ENCODE measurements at regions not wholly inside any gene's neighbourhood (a gene's known extent, or its start where the extent isn't known, plus 50 kb on each side); places are given as distances from the start of the nearest gene placed in this dataset.
"Not testable (repeated sequence)": the region's sequence is repeated elsewhere in the genome, so short reads cannot be mapped to it uniquely, and the experiment has no call there.

DNA sequence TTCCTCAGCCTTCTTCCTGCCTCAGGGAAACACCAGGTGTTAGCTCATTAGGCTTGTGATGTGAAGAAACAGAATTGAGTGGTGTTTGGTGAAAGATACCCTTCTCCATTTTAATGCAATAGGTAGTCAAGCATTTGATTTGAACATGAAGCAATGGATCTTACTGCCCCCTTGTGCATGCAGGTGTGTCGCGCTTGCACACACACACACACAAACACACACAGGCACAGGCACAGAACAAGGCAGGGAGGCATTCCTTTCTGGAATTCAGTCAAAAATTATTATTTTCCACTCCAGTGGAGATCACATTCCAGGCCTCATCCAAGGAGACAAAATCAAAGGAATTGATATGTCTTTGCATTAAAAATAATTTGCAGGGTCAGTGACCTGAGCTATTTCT is 667.0 kb upstream of the MARCKS start:
- no peak for DNase-seq (ENCODE audit: low read depth in 2 of 2)

DNA sequence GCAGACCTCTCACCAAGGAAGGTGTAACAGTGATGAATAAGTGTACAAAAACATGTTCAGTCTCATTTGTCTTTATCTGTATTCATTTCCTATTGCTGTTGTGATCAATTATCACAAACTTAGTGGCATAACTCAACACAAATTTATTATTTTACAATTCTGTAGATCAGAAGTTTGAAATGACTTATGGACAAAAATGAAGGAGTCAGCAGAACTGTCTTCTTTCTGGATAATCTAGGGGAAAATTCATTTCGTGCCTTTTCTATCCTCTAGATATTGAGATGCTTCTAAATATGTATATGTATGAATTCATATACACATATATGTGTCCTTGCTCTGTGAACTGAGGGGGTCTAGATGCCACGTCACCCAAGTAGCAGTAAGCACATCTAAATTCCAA is 663.1 kb upstream of the MARCKS start:
- no peak for DNase-seq (ENCODE audit: low read depth in 2 of 2)

DNA sequence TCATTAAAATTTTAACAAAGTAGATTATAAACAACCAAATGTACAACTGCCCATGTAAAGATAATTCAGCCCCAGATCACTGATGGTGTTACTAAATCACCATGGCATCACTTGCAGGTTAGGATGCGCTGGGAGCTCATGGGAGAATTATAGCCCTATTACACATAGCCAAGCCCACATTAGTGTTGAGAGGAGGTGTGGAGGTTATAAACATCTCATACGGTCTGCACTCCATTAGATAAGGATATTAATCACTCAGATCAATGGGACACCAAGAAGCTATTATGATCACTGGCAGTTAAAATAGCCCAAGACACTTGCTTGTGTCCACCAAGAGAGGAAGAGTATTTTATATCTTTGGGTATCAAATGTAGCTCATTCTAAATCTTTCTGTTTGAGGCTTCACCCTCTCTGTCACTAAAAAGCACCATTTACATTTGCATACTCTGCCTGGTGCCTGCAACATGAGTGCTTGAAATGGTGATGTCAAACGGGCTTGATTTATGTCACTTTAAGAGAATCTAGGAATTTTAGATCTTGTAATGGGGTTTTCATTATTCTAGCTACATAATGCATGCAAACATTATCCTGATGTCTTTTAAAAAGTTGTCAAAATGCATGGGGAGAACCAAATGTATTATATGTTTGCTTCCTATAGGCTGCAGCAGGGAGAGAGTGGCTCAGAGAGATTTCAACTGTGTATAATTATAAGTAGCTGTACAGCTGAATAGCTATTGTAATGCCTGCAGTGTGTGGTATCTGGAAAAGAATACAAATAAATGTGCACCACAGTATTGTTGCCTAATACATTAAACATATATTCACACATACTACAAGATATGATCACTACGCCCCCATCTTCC is 654.1 kb upstream of the MARCKS start:
- no peak for DNase-seq (ENCODE audit: low read depth in 2 of 2)

DNA sequence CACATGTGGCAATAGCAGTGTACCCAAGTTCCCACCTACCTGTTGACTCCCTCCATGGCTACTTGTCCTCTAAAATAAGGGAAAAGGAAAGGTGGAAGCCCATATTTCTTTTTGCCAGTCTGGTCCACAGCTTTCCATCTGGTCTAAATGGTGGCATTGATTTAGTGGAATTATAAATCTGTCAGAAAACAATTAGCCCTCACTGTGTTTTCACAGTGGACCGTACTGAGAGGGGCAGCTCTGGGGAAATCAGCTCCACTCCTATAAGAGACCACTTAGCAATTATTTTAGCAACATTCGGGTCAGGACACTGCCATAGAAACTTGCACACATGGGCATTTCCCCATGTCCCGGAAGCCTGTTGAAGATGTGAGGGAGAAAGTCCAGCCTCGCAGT is 653.4 kb upstream of the MARCKS start:
- DNase-seq (ENCODE audit: low read depth in 2 of 2), result no peak

DNA sequence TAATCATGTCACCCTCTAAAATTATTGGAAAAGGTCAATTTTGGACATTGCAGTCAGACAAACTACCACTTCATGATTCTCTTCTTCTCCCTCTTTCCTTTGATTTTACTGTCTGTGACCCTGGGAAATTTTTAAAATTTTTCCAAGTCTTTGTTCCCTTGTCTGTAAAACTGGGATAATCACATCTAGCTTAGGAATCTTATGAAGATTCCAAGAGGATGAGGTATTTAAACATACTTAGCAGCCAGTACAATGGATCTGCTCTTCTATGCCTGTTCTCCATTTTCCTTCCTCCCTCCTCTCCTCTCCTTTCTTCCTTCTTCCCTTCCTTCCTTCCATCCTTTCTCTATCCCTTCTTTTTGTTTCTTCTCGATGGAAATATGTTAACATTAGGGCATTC is 651.6 kb upstream of the MARCKS start:
- DNase-seq (ENCODE audit: low read depth in 2 of 2), result no peak

DNA sequence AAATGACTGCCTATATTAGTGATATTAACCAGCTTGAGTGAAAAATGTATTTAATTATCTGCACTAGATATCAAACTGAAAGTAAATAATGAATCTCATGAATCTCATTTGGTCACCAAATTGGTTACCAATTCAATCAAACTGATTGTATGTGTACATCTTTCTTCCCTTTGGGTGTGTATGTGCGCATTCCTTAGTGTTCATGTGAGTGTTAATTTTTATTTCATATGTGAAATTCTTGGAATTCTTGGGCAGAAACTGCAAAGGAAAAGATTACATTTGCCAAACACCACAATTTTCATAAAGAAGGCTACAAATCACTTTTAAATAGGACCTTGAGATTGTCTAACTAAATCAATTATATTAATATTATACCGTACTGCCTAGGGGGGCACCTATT is 648.4 kb upstream of the MARCKS start:
- DNase-seq (ENCODE audit: low read depth in 2 of 2), result no peak

DNA sequence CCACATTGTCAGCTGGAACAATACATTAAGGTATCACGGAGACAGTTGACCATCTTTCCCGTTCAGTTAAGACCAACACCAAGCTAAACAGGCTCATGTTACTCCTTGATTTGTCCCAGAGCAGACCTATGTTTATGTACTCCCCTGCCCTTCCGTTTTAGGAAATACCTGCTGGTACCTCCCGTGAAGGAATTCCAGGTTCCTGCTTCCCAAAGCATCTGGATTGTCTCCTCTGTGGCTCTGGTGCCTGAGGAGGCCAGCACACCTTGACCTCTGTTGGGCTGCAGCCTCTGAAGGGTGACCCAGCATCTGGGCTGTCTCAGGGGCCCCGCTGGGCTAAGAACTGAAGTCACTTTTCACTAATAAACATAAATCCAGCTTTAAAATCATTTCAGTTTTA is 647.8 kb upstream of the MARCKS start:
- no peak for DNase-seq (ENCODE audit: low read depth in 2 of 2)

DNA sequence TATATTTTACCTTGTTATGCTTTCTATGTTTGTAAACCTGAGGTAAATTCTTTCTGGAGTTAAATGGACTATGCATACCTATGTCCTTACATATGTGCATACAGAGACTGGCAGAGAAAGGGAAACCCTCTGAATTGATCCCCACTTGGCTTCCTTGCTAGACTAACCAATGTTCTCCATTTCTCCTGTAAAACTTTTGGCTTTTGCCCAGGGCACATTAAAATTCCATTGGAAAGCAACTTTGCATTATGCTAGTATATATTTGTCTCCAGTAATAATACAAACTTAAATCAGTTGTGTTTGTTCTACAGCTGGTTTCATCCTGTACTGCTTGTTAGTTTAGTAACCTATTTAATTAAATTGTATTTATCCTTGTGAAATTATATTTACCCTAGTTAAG is 646.0 kb upstream of the MARCKS start:
- no peak for DNase-seq (ENCODE audit: low read depth in 2 of 2)

DNA sequence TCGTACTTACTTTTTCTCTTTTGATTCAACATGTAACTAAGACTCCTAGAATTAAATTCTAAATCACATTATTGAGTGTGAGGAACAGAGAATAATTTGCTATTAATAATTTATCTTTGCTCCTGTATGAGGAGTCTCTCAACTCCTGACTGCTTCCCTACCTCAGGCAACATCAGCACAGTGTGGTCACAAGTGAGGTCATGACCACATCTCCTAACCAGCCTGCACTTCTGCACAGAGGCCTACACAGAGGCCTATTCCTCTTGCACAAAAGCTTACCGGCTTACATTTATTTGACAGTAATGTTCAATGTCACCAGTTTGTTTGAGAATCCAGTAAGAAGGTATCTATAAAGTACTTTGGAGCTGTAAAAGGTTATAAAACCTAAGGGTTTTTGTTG is 637.4 kb upstream of the MARCKS start:
- DNase-seq (ENCODE audit: low read depth in 2 of 2), result no peak

DNA sequence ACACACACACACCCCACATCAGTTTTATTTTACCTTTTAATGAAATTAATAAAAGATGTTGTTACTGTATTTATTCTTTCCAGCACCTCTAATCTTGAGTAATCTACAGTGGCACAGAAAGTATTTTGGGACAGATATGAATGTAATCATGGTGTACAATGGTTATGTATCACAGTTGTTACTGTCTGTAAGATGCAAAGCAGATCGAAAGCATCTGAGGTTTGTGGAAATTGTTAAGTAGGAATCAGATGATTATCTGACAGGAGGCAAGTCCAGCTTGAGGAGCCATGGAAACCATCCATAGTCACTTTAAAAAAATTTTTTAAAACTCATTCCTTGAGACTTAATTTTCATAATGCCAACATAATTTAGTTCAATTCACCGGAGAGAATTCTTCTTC is 636.3 kb upstream of the MARCKS start:
- DNase-seq (ENCODE audit: low read depth in 2 of 2), result no peak

DNA sequence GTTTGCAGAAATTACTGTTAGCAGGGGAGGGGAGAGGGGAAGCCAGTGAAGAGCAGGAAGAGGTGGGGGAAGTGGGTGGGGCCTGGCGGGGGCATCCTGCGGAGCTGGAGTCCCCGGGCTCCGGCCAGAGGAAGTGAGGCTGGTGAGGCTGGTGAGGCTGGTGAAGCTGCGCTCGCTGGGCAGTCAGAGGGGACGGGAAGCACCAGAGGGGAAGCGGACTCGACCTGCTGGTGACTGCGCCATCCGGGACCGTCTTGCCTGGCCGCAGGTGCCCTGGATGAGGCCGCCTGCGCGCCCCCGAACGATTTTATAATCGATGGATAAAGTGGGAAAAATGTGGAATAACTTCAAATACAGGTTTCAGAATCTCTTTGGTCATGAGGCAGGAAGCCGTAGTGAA is 635.3 kb upstream of the MARCKS start:
- no peak for DNase-seq (ENCODE audit: low read depth in 2 of 2)

DNA sequence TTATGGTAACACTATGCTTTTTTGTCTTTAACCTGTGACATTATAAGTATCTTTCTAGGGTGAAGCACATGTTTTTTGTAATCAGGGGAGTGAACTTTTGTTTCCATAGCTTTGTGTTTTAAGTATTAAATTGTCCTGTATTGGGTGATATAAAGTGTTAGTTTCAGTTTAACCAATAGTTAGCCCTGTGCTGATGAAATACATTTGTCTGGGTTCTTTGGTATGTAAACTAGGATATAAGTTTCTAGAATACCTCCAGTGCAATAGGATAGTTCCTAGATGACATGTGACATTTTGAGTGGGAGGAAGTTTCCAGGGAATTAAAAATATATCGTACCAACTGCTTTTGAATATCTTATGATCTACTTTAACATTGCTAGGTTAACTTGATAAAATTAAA is 611.0 kb upstream of the MARCKS start:
- DNase-seq (ENCODE audit: low read depth in 2 of 2), result no peak

DNA sequence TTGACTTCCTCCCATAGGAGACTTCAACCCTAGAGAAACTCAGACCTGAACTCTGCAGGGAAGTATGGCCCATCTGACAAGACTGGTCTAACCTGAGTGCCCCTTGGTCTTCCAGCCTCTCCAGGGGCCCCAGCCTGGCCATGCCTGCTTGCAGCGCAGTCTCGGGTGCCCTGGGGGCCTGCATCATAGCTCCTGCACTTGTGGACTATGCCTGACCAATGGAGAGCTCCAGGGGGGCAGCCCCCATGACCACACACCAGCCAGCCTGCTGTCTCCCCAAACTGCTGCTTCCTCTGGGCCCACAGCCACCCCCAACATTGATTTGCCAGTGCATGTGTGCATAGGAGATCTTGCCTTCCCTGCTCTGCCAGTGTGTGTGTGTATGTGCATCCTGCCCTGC is 608.6 kb upstream of the MARCKS start:
- no peak for DNase-seq (ENCODE audit: low read depth in 2 of 2)

DNA sequence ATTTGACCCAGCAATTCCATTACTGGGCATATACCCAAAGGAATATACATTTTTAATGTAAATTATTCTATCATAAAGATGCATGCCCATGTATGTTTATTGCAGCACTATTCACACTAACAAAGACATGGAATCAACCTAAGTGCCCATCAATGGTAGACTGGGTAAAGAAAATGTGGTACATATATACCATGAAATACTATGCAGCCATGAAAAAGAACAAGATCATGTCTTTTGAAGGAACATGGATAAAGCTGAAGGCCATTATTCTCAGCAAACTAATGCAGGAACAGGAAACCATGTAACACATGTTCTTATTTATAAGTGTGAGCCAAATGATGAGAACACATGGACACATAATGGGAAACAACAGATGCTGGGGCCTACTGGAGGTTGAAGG is 603.0 kb upstream of the MARCKS start:
- not testable (repeated sequence) for DNase-seq (ENCODE audit: low read depth in 2 of 2)

DNA sequence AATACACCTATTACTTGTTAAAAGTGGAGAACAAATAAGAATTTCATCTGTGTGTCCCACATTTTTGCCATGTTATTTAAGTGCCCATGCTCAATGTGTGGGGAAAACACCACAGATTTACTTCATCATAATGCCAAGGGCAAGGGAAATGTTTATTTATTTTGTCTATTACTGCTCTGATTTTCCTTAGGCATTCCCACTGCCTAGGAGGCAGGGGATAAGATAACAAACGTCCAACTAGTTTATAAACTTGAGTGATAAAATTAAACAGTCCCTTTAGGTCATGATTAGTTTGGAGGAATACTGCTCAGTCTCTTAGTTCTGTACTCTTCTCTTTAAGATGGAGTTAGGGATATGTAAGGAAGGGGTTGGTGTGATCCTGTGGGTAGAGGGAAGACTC is 598.4 kb upstream of the MARCKS start:
- no peak for DNase-seq (ENCODE audit: low read depth in 2 of 2)

DNA sequence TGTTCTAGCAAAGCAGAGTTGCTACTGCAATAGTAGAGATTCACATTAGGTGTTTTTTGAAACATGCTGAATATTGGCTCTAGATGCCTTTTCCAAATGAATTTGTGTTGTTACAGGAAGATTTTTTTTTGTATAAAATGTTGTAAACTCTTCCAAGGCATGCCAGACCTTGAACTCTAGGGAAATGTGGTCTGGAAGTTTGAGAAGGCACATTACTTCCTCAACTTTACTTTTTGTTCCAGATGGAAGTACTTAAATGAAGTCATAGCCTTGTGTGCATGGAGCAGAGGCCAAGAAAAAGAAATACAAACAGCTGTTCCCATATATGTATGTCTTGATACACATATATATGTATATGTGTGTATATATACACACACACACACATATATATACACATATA is 585.7 kb upstream of the MARCKS start:
- DNase-seq (ENCODE audit: low read depth in 2 of 2), result no peak

DNA sequence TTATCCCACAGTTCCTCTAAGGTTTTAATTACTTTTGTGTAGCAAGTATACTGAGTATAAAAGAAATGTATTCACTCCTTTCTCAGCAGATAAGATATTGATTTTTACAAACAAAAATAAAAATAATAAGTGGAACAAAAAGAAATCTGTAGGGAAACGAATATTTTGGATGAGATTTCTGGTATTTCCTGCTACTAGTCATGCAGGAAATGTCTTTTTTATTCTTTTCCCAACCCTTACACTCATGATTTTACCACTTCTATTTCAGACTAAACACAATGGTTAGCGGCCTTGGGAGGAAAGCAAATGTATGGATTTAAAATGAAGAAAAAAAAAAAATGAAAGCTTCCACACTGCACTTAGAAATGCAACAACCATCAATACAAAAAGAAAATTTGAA is 580.5 kb upstream of the MARCKS start:
- DNase-seq (ENCODE audit: low read depth in 2 of 2), result no peak

DNA sequence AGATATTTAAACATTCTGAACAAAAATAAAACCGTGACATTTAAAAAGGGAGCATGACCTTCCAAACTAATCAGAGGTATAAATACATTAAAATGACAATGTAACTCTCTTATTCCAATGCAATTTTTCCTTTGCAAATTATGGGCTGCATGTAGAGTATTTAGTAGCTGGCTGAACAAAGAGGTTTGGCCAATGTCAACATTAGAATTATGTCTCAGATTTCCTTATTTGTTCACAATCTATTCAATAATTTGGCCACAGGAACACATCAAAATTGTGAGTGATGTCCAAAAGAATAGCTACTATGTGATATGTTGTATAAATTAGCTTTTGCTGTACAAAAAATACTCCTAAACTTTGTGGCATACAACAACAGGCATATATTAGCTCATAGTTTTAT is 580.0 kb upstream of the MARCKS start:
- DNase-seq (ENCODE audit: low read depth in 2 of 2), result no peak

DNA sequence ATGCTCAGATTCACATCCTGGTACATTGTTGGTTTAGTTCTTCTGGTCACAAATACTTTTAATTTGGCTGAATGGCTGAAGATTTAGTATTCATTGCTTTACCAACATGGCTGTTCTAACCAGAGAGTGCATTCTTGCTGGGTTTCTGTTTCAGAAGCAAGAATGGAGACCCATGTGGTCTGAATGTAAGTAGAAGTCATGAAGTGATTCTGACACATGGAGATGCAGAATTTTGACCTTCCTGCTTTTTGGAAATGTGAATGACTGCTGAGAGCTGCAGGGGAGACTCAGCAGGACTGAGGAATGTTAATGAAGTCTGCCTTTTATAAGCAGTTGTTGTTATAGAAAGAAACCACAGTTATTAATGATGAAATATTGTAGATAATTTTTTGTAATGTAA is 576.1 kb upstream of the MARCKS start:
- DNase-seq (ENCODE audit: low read depth in 2 of 2), result no peak

DNA sequence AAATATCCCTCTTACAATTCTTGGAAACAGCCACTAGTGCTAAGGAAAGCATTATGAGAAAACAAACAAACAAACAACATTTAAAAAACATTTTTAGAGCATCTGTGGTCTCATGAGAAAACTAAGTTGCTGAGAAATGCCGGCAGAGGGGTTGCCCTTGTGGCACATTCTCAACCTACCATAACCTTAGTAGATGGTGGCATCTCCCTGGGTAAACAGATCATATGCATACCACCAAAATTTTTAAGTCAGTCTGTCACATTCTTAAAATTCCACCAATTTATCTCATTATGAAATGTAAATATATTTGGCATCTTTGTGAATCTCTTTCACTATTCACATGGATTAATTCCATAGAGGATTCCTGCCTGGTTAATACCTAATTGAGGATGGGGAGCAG is 575.7 kb upstream of the MARCKS start:
- no peak for DNase-seq (ENCODE audit: low read depth in 2 of 2)

DNA sequence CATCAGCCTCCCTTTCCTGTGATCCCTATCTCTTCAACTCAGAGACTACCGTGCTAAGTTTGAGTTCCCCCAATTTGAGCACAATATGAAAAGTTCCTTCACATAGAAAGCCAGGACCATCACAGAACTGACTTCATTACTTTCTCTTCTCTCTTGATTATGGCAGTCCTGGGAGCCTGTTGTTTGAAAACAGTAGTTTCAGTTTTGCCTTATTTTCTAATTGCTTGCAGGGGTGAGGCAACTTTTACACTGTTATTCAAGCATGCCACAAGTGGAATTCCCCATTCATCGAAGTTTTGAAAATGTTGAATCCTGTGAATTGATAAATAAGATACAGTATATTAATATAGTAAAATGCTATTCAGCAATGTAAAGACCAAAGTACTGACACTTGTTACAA is 569.7 kb upstream of the MARCKS start:
- DNase-seq (ENCODE audit: low read depth in 2 of 2), result no peak

DNA sequence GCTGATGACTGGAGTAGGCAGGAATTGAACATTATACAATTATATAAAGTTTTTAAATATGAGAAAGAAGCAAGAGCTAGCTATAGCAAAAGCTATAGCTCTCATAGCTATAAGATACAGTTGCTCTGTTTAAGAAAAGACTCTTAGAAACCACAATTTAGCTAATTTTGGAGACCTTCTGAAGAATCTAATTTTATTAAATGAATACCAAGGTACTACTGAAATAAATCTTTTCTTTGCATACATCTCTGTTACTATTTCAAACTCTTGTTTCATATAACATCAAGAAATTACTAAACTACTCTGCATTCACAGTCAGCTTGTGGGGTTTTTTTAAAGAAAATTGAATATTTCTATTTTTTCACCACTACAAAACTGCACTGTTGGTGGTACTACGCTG is 568.7 kb upstream of the MARCKS start:
- DNase-seq (ENCODE audit: low read depth in 2 of 2), result no peak

DNA sequence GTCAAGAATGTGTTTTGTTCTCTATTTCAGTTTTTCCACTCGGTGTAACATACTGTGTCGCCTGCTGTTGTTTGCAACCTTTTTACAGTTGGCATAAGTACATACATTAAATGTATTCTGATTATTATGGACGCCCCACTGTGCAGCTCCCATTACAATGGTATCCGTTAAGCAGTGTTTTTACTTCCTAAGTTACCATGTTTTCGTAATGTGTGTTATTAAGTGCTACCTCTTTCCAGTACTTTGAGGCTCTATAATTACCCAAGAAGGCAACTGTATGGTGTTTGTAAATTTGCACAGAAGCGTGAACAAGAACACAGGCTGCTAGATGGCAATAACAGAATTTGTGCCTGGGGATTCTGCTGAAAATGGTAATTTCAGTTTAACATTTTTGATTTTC is 568.0 kb upstream of the MARCKS start:
- no peak for DNase-seq (ENCODE audit: low read depth in 2 of 2)

DNA sequence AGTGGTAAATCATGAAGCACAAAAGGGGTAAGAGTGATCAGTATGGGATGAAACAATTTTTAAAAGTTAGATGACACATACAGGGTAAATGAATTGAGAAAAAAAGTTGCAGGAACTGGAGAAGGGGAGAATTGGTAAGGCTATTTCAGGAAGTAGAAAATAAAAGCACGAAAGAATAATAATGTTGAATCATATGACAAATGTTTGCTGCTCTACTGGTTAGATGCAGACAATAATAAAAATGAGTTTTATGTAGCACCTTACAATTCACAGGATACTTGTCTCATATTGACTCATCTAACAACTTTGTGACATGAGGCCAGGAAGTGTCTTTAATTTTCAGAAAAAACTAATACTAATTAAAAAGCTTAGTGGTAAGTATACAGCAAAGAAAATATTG is 566.5 kb upstream of the MARCKS start:
- no peak for DNase-seq (ENCODE audit: low read depth in 2 of 2)

All from activated CD4-positive, alpha-beta T cell treated with anti-CD3 and anti-CD28 coated beads for 24 hours (primary cell).